PC-3 (cell line): ENCODE measurements at regions not wholly inside any gene's neighbourhood (a gene's known extent, or its start where the extent isn't known, plus 50 kb on each side); places are given as distances from the start of the nearest gene placed in this dataset.

ENCODE experiments used
- ATAC-seq: fragments of 200-7000 bp; cut with Tn5 transposase; 2 replicates; pipeline ENCODE4 v1.9.1; 2020; ENCODE audit warnings: mild to moderate bottlenecking, moderate library complexity
- BruUV-seq: library from RNA; stranded (reverse); fragments of 400-500 nt; replicated peaks from 2 replicates; lab custom pipeline; 2021; lab: Mats Ljungman, UMichigan
- CTCF ChIA-PET: fragments of 300-600 bp; sonication (Branson Sonifier 250); formaldehyde crosslinking; loops from one replicate; lab custom pipeline; 2022; ENCODE audit warnings: antibody characterized with exemption; lab: Charles Lee
- POLR2A ChIA-PET: fragments of 300-600 bp; sonication (Branson Sonifier 250); formaldehyde crosslinking; loops from one replicate; lab custom pipeline; 2022; ENCODE audit warnings: antibody characterized with exemption; ENCODE audit not compliant: unreplicated experiment; lab: Charles Lee
- DNase-seq: peaks from one replicate; pipeline ENCODE4 v3.0.0-alpha.2; 2015
- H2AFZ ChIP-seq: fragments of 300-600 bp; sonication (generic); 2 replicates; pipeline ENCODE4 v1.6.0; 2016; ENCODE audit warnings: antibody characterized with exemption, low read length
- H3F3A ChIP-seq: fragments of 300-600 bp; sonication (generic); one replicate; pipeline ENCODE4 v1.6.0; 2017; ENCODE audit warnings: antibody characterized with exemption, low read length, control low read depth, mild to moderate bottlenecking; ENCODE audit not compliant: unreplicated experiment
- H3K27ac ChIP-seq: fragments of 300-600 bp; sonication (generic); 2 replicates; pipeline ENCODE4 v1.5.1; 2016; ENCODE audit warnings: mild to moderate bottlenecking, low read length
- H3K27me3 ChIP-seq: fragments of 300-600 bp; sonication (generic); 2 replicates; pipeline ENCODE4 v1.6.1; 2016; ENCODE audit warnings: low read length, mixed read lengths
- H3K36me3 ChIP-seq: fragments of 300-600 bp; sonication (generic); 2 replicates; pipeline ENCODE4 v1.6.1; 2016; ENCODE audit warnings: low read depth, mixed run types, low read length, mixed read lengths
- H3K4me1 ChIP-seq: fragments of 300-600 bp; sonication (generic); 2 replicates; pipeline ENCODE4 v1.5.1; 2016; ENCODE audit warnings: low read length; ENCODE audit not compliant: insufficient read depth
- H3K4me2 ChIP-seq: fragments of 300-600 bp; sonication (generic); 2 replicates; pipeline ENCODE4 v1.6.0; 2016; ENCODE audit warnings: low read length
- H3K4me3 ChIP-seq: fragments of 300-600 bp; sonication (generic); 2 replicates; pipeline ENCODE4 v1.5.1; 2016; ENCODE audit warnings: mild to moderate bottlenecking, low read length, mixed read lengths
- H3K79me2 ChIP-seq: fragments of 300-600 bp; sonication (generic); 2 replicates; pipeline ENCODE4 v1.6.1; 2017; ENCODE audit warnings: low read length, mixed read lengths
- H3K9ac ChIP-seq: fragments of 300-600 bp; sonication (generic); 2 replicates; pipeline ENCODE4 v1.6.0; 2016; ENCODE audit warnings: mild to moderate bottlenecking, low read length
- H3K9me2 ChIP-seq: fragments of 300-600 bp; sonication (generic); replicated peaks from 2 replicates; pipeline ENCODE4 v1.6.1; 2016; ENCODE audit warnings: mixed run types, low read length, mixed read lengths
- H3K9me3 ChIP-seq: fragments of 300-600 bp; sonication (generic); 2 replicates; pipeline ENCODE4 v1.6.1; 2016; ENCODE audit warnings: low read length, mixed read lengths
- H4K20me1 ChIP-seq: fragments of 300-600 bp; sonication (generic); 2 replicates; pipeline ENCODE4 v1.6.1; 2016; ENCODE audit warnings: low read length, mixed read lengths
- CTCF ChIP-seq: fragments of 300-600 bp; sonication (generic); conservative IDR thresholded peaks from 2 replicates; pipeline ENCODE4 v1.5.1; 2017; ENCODE audit warnings: antibody characterized with exemption, low read depth, mild to moderate bottlenecking, low read length
- EZH2 ChIP-seq: fragments of 300-600 bp; sonication (generic); IDR thresholded peaks from one replicate; pipeline ENCODE4 v1.6.1; 2017; ENCODE audit warnings: antibody characterized with exemption, mild to moderate bottlenecking, low read length; ENCODE audit not compliant: unreplicated experiment
- EZH2phosphoT487 ChIP-seq: fragments of 300-600 bp; sonication (generic); IDR thresholded peaks from 2 replicates; pipeline ENCODE4 v1.6.1; 2018; ENCODE audit warnings: mild to moderate bottlenecking, antibody characterized with exemption, low read length, borderline replicate concordance
- intact Hi-C: fragments of 100-400 bp; cut with micrococcal nuclease; formaldehyde crosslinking; loops from 2 replicates; pipeline ENCODE4 v1.9.0; 2023

GRCh38 chr21:35458405-35458804, 409.3 kb upstream of the RUNX1 start:
- Histone ChIP-seq H3K9me2 (no peaks in the 10 kb centered on the region), H3K9ac (no peak overlapping the region), H3K36me3 (no peaks in the 10 kb centered on the region), H3K27ac (no peak overlapping the region), H3F3A (no peaks in the 10 kb centered on the region), H3K4me2 (no peak overlapping the region), H3K9me3 (no peaks in the 10 kb centered on the region), H3K27me3 (no peaks in the 10 kb centered on the region), H2AFZ (no peak overlapping the region), H4K20me1 (no peaks in the 10 kb centered on the region), H3K4me1 (no peaks in the 10 kb centered on the region), H3K4me3 (no peak overlapping the region), H3K79me2 (no peaks in the 10 kb centered on the region)
- intact Hi-C loops = no loop called here
- DNase-seq = no peak
- CTCF ChIA-PET = no interaction called here
- BruUV-seq = no TSS peak
- TF ChIP-seq EZH2 = no peak
- no peak for TF ChIP-seq EZH2phosphoT487
- TF ChIP-seq CTCF = no peak
- ATAC-seq = no peak
- POLR2A ChIA-PET = no interaction called here

GRCh38 chr21:35457097-35457804, 408.1 kb upstream of the RUNX1 start:
- no peaks in the 10 kb centered on the region for H3K4me1 ChIP-seq
- H3K9ac ChIP-seq = no peak overlapping the region
- no peaks in the 10 kb centered on the region for H3K9me3 ChIP-seq
- no peaks in the 10 kb centered on the region for H3K36me3 ChIP-seq
- no peaks in the 10 kb centered on the region for H4K20me1 ChIP-seq
- intact Hi-C loops = no loop called here
- H3F3A ChIP-seq = no peaks in the 10 kb centered on the region
- no peak for TF ChIP-seq CTCF
- TF ChIP-seq EZH2 = no peak
- no peak for TF ChIP-seq EZH2phosphoT487
- no peaks in the 10 kb centered on the region for H3K9me2 ChIP-seq
- ATAC-seq = no peak
- CTCF ChIA-PET = no interaction called here
- BruUV-seq = no TSS peak
- no peak overlapping the region for H3K4me3 ChIP-seq
- H2AFZ ChIP-seq = no peak overlapping the region
- H3K27me3 ChIP-seq = no peaks in the 10 kb centered on the region
- POLR2A ChIA-PET = no interaction called here
- H3K79me2 ChIP-seq = no peaks in the 10 kb centered on the region
- H3K27ac ChIP-seq = no peak overlapping the region
- H3K4me2 ChIP-seq = no peak overlapping the region
- DNase-seq = no peak

GRCh38 chr21:35451276-35451675, 402.2 kb upstream of the RUNX1 start:
- Histone ChIP-seq H3K9me2 (no peaks in the 10 kb centered on the region), H3K4me1 (no peaks in the 10 kb centered on the region), H4K20me1 (no peaks in the 10 kb centered on the region), H3K27me3 (no peaks in the 10 kb centered on the region), H2AFZ (no peak overlapping the region), H3K9ac (no peak overlapping the region), H3K4me3 (no peak overlapping the region), H3F3A (no peaks in the 10 kb centered on the region), H3K4me2 (no peak overlapping the region), H3K36me3 (no peaks in the 10 kb centered on the region), H3K9me3 (peaks cover 7% of the 10 kb centered on the region; the same call in 1 of the 2 replicates), H3K79me2 (no peaks in the 10 kb centered on the region), H3K27ac (no peak overlapping the region)
- no peak for TF ChIP-seq EZH2
- DNase-seq (no peak), ATAC-seq (no peak)
- POLR2A ChIA-PET = no interaction called here
- no TSS peak for BruUV-seq
- intact Hi-C loops = no loop called here
- CTCF ChIA-PET = no interaction called here
